Ishikawa (cell line): ENCODE measurements at regions not wholly inside any gene's neighbourhood (a gene's known extent, or its start where the extent isn't known, plus 50 kb on each side); places are given as distances from the start of the nearest gene placed in this dataset.

ENCODE experiments used
- CEBPB ChIP-seq: IDR thresholded peaks from 2 replicates; pipeline ENCODE4 v1.6.1; 2012
- EGR1 ChIP-seq: IDR thresholded peaks from 2 replicates; pipeline ENCODE4 v1.6.1; 2012
- EP300 ChIP-seq: IDR thresholded peaks from 2 replicates; pipeline ENCODE4 v1.6.1; 2012; ENCODE audit warnings: borderline replicate concordance
- FOXM1 ChIP-seq: IDR thresholded peaks from 2 replicates; pipeline ENCODE4 v1.6.1; 2012; ENCODE audit warnings: low read depth, borderline replicate concordance
- MAX ChIP-seq: IDR thresholded peaks from 2 replicates; pipeline ENCODE4 v1.6.1; 2012
- NFIC ChIP-seq: IDR thresholded peaks from 2 replicates; pipeline ENCODE4 v1.6.1; 2012
- RAD21 ChIP-seq: IDR thresholded peaks from 2 replicates; pipeline ENCODE4 v1.6.1; 2012; ENCODE audit warnings: low read depth
- REST ChIP-seq: IDR thresholded peaks from 2 replicates; pipeline ENCODE4 v1.6.1; 2012; ENCODE audit warnings: low read depth, mild to moderate bottlenecking
- TAF1 ChIP-seq: IDR thresholded peaks from 2 replicates; pipeline ENCODE4 v1.6.1; 2012; ENCODE audit warnings: low read depth, mild to moderate bottlenecking
- TCF12 ChIP-seq: IDR thresholded peaks from 2 replicates; pipeline ENCODE4 v1.6.1; 2012; ENCODE audit warnings: low read depth
- TEAD4 ChIP-seq: IDR thresholded peaks from 2 replicates; pipeline ENCODE4 v1.6.1; 2012
- YY1 ChIP-seq: IDR thresholded peaks from 2 replicates; pipeline ENCODE4 v1.6.1; 2012; ENCODE audit warnings: low read depth
- ZBTB7A ChIP-seq: IDR thresholded peaks from 2 replicates; pipeline ENCODE4 v1.6.1; 2012; ENCODE audit warnings: low read depth

- no peak for TF ChIP-seq MAX
- TF ChIP-seq TCF12: no peak
- TF ChIP-seq REST: no peak
- no peak for TF ChIP-seq NFIC
- TF ChIP-seq RAD21: no peak
- TF ChIP-seq TAF1: no peak
- no peak for TF ChIP-seq EP300
- no peak for TF ChIP-seq YY1
- TF ChIP-seq TEAD4: no peak
- TF ChIP-seq FOXM1: no peak
- no peak for TF ChIP-seq EGR1
- TF ChIP-seq CEBPB: no peak
- TF ChIP-seq ZBTB7A: no peak
Observed at GRCh38 chr3:96200897-96201296, 613.5 kb upstream of the EPHA6 start.
